CD4-positive, alpha-beta T cell treated with Interleukin-4 for 1 hour (primary cell): ENCODE measurements at regions not wholly inside any gene's neighbourhood (a gene's known extent, or its start where the extent isn't known, plus 50 kb on each side); places are given as distances from the start of the nearest gene placed in this dataset.

ENCODE experiments used
- DNase-seq, 2 donors: peaks; one replicate each; pipeline ENCODE4 v3.0.0-alpha.2; 2020 to 2022

DNA sequence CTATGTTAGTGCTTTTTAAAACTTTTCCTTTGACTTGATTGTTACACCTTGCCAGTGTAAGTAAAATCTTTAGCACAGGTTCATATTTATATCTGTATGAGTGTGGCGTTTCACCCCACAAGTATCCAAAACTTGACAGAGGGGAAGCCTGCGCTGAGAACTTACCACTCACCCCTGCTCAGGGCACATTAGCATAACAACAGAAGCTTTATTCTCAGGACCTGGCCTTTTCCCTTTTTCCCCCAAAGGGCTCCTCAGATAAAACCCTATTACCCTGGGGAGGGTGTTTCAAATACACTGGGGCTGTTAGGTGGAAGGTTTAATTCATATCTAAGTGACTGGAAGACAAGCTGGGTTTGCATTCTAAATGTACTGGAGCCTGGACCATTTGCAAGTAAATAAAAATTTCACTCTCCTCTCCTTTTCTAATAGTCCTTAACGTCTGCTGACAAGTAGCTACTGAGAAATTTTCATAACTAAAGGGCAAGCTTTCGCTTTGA lies 276.6 kb downstream of the RNF152 start:
- no peak for DNase-seq

DNA sequence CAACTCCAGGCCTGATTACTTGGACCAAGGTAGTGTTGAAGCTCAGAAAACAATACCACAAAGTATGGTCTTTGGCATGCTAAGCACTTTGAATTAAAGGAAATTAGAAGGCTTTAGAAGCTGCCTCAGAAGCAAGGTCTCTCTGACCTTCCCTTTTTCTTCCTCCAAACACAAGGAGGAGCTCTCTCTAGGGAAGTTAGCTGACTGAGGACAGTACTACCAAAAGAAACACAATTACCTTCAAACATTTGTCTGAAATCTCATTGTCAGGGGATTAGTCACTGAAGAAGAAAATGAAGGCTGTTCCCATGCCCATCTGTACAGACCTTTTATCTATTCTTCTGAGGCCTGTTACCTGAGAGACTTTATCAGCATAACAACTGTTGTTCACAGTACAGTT lies 279.3 kb downstream of the CDH20 start:
- no peak for DNase-seq

DNA sequence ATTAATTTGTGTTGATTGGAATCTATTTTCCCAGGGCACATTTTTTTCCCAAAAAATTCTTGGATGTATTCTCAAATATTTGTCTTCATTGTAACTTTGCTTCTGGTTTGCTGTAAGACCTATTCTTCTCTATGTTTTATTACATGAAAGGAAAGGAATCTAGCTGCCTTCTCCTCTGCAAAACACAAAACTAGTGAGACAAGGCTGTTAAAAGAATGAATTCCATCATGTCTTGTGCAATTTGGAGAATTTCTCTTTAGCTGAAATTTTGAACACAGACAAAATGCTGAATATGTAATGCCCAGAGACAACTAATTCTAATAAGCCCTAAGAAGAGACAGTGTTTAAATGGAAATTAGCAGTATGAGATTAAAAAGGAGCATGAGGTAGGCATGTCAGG lies 275.9 kb downstream of the CDH20 start:
- DNase-seq, result no peak

DNA sequence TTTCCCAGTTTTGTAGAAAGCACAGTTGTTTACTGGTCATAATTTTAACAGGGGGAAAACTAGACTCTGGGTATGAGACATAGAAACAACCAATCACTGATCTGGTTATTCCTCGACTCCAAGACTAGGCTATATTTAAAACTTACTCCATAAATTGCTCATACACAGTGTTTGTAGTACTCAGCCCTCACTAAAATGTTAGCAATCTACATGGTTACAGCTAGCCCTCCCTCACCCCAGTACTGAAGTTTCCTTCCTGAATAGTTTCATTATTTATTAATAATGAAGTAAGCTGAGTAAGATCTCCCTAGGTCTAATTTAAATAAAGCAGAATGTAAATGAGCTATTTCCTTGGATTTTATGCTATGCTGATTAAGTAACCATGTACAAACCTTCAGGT lies 275.1 kb downstream of the CDH20 start:
- no peak for DNase-seq

DNA sequence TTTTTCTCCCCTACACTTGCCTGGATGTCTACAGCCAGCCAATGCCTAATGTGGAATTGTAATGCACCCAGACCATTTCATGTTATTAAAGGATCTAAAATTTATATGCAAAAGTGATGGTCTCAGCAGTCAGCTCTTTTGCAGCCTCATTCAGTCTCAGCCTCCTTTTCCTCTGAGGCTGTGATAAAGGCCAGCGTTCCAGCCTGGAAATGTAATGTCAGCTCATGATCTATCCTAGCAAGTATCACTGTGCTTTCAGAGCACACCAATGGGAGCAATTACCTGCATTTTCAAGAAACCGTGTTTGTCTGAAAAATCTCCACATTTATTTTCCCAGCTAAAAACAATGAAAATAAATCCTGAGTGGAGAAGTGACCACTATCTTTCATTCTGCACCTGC lies 274.6 kb downstream of the CDH20 start:
- DNase-seq, result no peak

DNA sequence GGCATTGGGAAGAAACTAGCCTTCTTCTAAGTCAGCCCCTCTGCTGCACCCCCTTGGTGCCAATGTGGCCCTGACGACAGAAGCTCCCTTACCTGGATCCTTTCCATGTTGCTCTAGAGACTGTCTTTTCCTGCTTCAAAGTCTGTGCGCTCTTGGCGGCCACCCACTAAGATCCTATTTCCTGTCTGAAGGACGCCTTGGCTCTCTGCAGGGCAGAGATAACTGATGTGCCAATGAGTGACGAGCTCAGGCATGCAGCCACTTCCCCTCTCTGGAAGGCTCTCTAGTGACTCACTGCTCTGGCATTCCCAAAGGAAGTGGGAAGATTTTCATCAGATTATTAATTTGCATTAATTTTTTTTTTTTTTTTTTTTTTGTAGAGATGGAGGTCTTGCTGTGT lies 273.5 kb downstream of the CDH20 start:
- DNase-seq, result no peak

DNA sequence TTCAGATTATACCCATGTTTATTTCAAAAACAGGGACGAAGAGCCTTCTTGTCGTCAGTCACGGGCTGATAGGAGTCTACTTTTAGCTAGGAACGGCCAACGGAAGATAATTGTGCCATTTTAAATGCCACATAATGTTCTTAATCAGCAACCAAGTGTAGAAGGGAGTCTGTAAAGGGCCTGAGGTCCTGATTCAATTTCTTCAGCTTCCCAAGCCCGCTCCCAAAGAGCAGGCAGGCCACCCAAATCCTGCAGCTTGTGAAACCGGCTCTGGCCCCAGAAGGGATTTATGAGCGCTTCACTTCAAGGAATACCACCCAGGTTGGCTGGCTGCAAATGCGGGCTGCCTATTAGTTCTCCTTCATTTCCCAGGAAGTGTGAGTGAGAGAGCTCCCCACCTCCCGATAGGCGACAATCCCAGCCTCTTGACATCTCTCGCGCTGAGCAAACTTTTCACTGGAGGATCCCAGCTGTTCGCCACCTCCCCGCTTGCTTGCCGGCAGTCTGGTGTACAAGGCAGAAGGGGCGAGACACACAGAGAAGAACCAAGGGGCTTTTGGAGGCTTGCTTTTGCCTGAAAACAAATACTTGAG lies 272.9 kb downstream of the CDH20 start:
- DNase-seq, result no peak

DNA sequence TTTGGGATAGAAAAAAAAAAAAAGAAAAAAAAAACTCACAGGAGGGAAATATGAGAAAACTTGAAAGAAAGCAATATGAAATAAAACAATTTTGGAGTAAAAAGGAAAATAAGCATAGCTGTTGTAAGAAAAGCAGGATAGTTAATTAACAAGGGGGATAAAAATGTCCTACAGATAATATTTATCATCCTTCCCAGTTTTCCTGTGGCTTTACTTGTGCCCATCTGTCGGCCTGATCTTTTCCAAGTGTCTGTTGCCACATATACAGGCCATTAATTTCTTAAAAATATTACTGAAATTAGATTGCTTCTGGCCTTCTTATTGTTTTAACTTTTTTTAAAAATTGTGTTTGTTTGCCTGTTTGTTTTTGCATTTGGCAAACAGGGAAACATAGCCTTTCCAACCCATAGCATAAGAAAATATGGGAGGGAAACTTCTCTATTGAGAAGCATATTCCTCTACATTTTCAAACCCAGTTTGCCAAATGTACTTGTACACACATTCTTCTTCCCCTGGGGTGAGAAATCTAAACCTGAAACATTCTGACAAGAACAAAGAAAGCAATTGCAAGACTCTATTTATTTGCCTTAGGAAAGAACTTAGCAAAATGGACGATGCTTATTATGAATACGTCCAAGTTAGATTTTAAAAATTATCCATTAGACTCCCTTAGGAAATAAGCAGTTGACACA lies 272.3 kb downstream of the CDH20 start:
- DNase-seq, result no peak
